CD14-positive monocyte (primary cell): ENCODE measurements at regions not wholly inside any gene's neighbourhood (a gene's known extent, or its start where the extent isn't known, plus 50 kb on each side); places are given as distances from the start of the nearest gene placed in this dataset.

Experiments
- DNase-seq, 3 donors: peaks; one replicate each; pipeline ENCODE4 v3.0.0-alpha.2; 2011 to 2022
- H2AFZ ChIP-seq: 2 replicates; pipeline ENCODE4 v1.6.0; 2012; ENCODE audit warnings: mild to moderate bottlenecking, low read depth, low read length, inconsistent platforms; ENCODE audit not compliant: insufficient read depth, poor library complexity, severe bottlenecking
- H3K27ac ChIP-seq, 2 donors: 1 replicate in 1 of 2; 2 replicates in 1 of 2; pipeline ENCODE4 v1.5.1; 2012 to 2013; ENCODE audit warnings: low read length in 2 of 2, control low read depth in 1 of 2, inconsistent platforms in 1 of 2, low read depth in 1 of 2, mild to moderate bottlenecking in 1 of 2
- H3K27me3 ChIP-seq, 2 donors: one replicate each; pipeline versions ENCODE4 v1.6.0 to v1.6.1; 2011 to 2013; ENCODE audit warnings: low read length in 2 of 2; ENCODE audit not compliant: control insufficient read depth in 2 of 2, insufficient read depth in 2 of 2
- H3K36me3 ChIP-seq, 2 donors: replicated peaks in 1 of 2; 1 replicate in 1 of 2; 2 replicates in 1 of 2; pipeline versions ENCODE4 v1.5.1 to v1.6.1; 2012 to 2013; ENCODE audit warnings: low read length in 2 of 2, control low read depth in 1 of 2, inconsistent platforms in 1 of 2, mild to moderate bottlenecking in 1 of 2; ENCODE audit not compliant: insufficient read depth in 2 of 2, control insufficient read depth in 1 of 2
- H3K4me1 ChIP-seq, 2 donors: 1 replicate in 1 of 2; 2 replicates in 1 of 2; pipeline versions ENCODE4 v1.5.1 to v1.6.1; 2012 to 2013; ENCODE audit warnings: low read length in 2 of 2, control low read depth in 1 of 2, inconsistent platforms in 1 of 2, mild to moderate bottlenecking in 1 of 2, moderate library complexity in 1 of 2; ENCODE audit not compliant: insufficient read depth in 2 of 2, control insufficient read depth in 1 of 2
- H3K4me2 ChIP-seq: replicated peaks from 2 replicates; pipeline ENCODE3; 2012; ENCODE audit warnings: low read length, moderate library complexity, mild to moderate bottlenecking; ENCODE audit not compliant: poor library complexity, severe bottlenecking; ENCODE audit errors: extremely low read depth
- H3K4me3 ChIP-seq, 3 experiments: fragments of 200-600 bp in 1 of 3; sonication (generic) in 1 of 3; replicated peaks in 1 of 3; 1 replicate in 2 of 3; 2 replicates in 1 of 3; pipeline ENCODE4 v1.5.1; 2011 to 2013; ENCODE audit warnings: low read length in 3 of 3, mild to moderate bottlenecking in 3 of 3, control low read depth in 2 of 3, low read depth in 2 of 3, inconsistent platforms in 1 of 3, moderate library complexity in 1 of 3
- H3K79me2 ChIP-seq: 2 replicates; pipeline ENCODE4 v1.6.0; 2012; ENCODE audit warnings: mild to moderate bottlenecking, control low read depth, inconsistent platforms, low read length, moderate library complexity; ENCODE audit not compliant: insufficient read depth
- H3K9ac ChIP-seq: 2 replicates; pipeline ENCODE4 v1.6.0; 2017; ENCODE audit warnings: low read length, mild to moderate bottlenecking; ENCODE audit not compliant: insufficient read depth, poor library complexity, severe bottlenecking
- H3K9me3 ChIP-seq, 2 donors: replicated peaks in 1 of 2; 1 replicate in 1 of 2; 2 replicates in 1 of 2; pipeline versions ENCODE4 v1.5.1 to v1.6.1; 2012 to 2013; ENCODE audit warnings: low read length in 2 of 2, control low read depth in 1 of 2; ENCODE audit not compliant: control insufficient read depth in 1 of 2, insufficient read depth in 1 of 2
- H4K20me1 ChIP-seq: 2 replicates; pipeline ENCODE4 v1.6.0; 2012; ENCODE audit warnings: mild to moderate bottlenecking, low read length, control low read depth, moderate library complexity; ENCODE audit not compliant: insufficient read depth
- H3K27ac Mint-ChIP-seq, 7 donors: one replicate each; pipeline ENCODE4 v1.8.0; 2020; ENCODE audit warnings: mild to moderate bottlenecking in 7 of 7, mixed read lengths in 7 of 7, moderate library complexity in 6 of 7, inconsistent platforms in 2 of 7
- H3K27me3 Mint-ChIP-seq, 3 donors: one replicate each; pipeline ENCODE4 v1.8.0; 2021 to 2022; ENCODE audit warnings: low read depth in 3 of 3, mild to moderate bottlenecking in 3 of 3, mixed read lengths in 3 of 3, moderate library complexity in 3 of 3, inconsistent platforms in 1 of 3
- H3K36me3 Mint-ChIP-seq, 2 donors: one replicate each; pipeline ENCODE4 v1.8.0; 2020; ENCODE audit warnings: mixed read lengths in 2 of 2, inconsistent platforms in 1 of 2, mild to moderate bottlenecking in 1 of 2
- H3K4me1 Mint-ChIP-seq: one replicate; pipeline ENCODE4 v1.8.0; 2020; ENCODE audit warnings: mild to moderate bottlenecking, mixed read lengths
- H3K4me3 Mint-ChIP-seq, 2 donors: one replicate each; pipeline ENCODE4 v1.8.0; 2020; ENCODE audit warnings: mild to moderate bottlenecking in 2 of 2, mixed read lengths in 2 of 2, moderate library complexity in 1 of 2
- H3K9me3 Mint-ChIP-seq, 7 donors: one replicate each; pipeline ENCODE4 v1.8.0; 2020 to 2022; ENCODE audit warnings: mixed read lengths in 7 of 7, mild to moderate bottlenecking in 6 of 7, moderate library complexity in 6 of 7, inconsistent platforms in 2 of 7
- whole genome bisulfite sequencing: methylation state at CpG from one replicate; pipeline ENCODE4 v1.1.5; 2013; ENCODE audit warnings: missing lambda C conversion rate; ENCODE audit not compliant: insufficient coverage; 5-methylcytosine and 5-hydroxymethylcytosine counted together
- intact Hi-C, 2 donors: fragments of 100-400 bp; cut with micrococcal nuclease; formaldehyde crosslinking; loops; one replicate each; pipeline versions ENCODE4 v1.15.0 to v1.15.1; 2023
- TF ChIP-seq, protein P1 (sequence below): fragments of 200-600 bp; IDR thresholded peaks from one replicate; pipeline ENCODE4 v1.8.0; 2022; ENCODE audit warnings: antibody characterized with exemption, mild to moderate bottlenecking

DNA sequence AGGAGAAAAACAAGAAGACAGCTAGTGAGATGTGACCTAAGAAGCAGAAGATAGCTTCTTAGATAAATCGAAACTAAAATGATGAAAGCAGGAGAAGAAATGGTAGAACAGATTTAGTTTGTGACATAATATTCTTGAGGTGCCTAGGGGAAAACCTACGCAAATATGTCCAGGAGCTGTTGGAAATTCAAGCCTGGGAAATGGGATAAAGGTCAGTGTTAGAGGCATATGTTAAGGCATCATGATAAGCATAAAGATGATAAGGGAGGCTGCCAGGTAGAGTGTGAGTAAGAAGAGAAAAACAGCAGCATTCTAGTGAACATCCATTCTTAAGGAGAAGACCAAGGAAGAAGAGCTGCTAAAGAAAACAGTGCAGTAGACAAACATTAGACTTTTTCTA, 109.6 kb upstream of the LGR5 start:
- H3K27ac ChIP-seq, result no peak overlapping the region
- H3K27me3 Mint-ChIP-seq, result no peaks in the 10 kb centered on the region
- no peak overlapping the region for H2AFZ ChIP-seq
- H3K36me3 ChIP-seq, result no peaks in the 10 kb centered on the region
- H3K79me2 ChIP-seq, result no peaks in the 10 kb centered on the region
- 100% methylated on average over 2 of the region's 2 CpGs for WGBS
- H3K4me1 ChIP-seq, result no peaks in the 10 kb centered on the region
- H3K27me3 ChIP-seq, result no peaks in the 10 kb centered on the region
- H3K4me3 ChIP-seq, result no peak overlapping the region
- no peaks in the 10 kb centered on the region for H3K9me3 ChIP-seq
- H3K36me3 Mint-ChIP-seq, result no peaks in the 10 kb centered on the region
- no peak overlapping the region for H3K4me2 ChIP-seq
- no peak for DNase-seq
- H3K9ac ChIP-seq, result no peak overlapping the region
- intact Hi-C loops, result no loop called here
- TF ChIP-seq, protein P1, sequence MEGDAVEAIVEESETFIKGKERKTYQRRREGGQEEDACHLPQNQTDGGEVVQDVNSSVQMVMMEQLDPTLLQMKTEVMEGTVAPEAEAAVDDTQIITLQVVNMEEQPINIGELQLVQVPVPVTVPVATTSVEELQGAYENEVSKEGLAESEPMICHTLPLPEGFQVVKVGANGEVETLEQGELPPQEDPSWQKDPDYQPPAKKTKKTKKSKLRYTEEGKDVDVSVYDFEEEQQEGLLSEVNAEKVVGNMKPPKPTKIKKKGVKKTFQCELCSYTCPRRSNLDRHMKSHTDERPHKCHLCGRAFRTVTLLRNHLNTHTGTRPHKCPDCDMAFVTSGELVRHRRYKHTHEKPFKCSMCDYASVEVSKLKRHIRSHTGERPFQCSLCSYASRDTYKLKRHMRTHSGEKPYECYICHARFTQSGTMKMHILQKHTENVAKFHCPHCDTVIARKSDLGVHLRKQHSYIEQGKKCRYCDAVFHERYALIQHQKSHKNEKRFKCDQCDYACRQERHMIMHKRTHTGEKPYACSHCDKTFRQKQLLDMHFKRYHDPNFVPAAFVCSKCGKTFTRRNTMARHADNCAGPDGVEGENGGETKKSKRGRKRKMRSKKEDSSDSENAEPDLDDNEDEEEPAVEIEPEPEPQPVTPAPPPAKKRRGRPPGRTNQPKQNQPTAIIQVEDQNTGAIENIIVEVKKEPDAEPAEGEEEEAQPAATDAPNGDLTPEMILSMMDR, result no peak
- no peaks in the 10 kb centered on the region for H4K20me1 ChIP-seq
- peak overlapping the region in 1 of 7 donors; percentile 54 for H3K27ac Mint-ChIP-seq
- no peak overlapping the region for H3K4me3 Mint-ChIP-seq
- H3K9me3 Mint-ChIP-seq, result peaks cover 0 to 3% (median 0%) of the 10 kb centered on the region in 7 donors
- H3K4me1 Mint-ChIP-seq, result no peaks in the 10 kb centered on the region

DNA sequence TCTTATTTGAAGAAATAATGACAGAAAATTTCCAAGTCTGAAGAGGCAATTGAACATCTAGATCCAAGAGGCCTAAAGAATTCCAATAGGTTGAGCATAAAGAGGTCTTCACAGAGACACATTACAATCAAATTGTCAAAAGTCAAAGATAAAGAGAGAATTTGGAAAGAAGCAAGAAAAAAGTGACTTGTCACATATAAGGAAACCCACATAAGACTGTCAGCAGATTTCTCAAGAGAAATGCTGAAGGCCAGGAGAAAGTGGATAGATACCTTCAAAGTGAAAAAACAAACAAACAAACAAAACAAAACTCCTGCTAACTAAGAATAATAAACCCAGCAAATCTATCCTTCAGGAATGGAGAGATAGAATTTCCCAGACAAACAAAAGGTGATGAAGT, 118.1 kb upstream of the LGR5 start:
- peaks cover 13 to 21% of the 10 kb centered on the region in 2 donors for H3K9me3 ChIP-seq
- H3K79me2 ChIP-seq, result no peaks in the 10 kb centered on the region
- H2AFZ ChIP-seq, result no peak overlapping the region
- no peak for DNase-seq
- H3K4me2 ChIP-seq, result no peak overlapping the region
- no peaks in the 10 kb centered on the region for H3K27me3 ChIP-seq
- Mint-ChIP-seq H3K4me1 (no peaks in the 10 kb centered on the region), H3K4me3 (no peak overlapping the region), H3K36me3 (no peaks in the 10 kb centered on the region), H3K9me3 (peaks cover 6 to 28% (median 17%) of the 10 kb centered on the region in 7 donors), H3K27me3 (peaks cover 0 to 2% (median 0%) of the 10 kb centered on the region in 3 donors), H3K27ac (no peak overlapping the region)
- H3K4me1 ChIP-seq, result no peaks in the 10 kb centered on the region
- H3K36me3 ChIP-seq, result no peaks in the 10 kb centered on the region
- no peak overlapping the region for H3K27ac ChIP-seq
- H4K20me1 ChIP-seq, result no peaks in the 10 kb centered on the region
- TF ChIP-seq, protein P1, result no peak
- intact Hi-C loops, result no loop called here
- H3K9ac ChIP-seq, result no peak overlapping the region
- H3K4me3 ChIP-seq, result no peak overlapping the region
